Large intestine (tissue), 3 donors: ENCODE measurements at regions not wholly inside any gene's neighbourhood (a gene's known extent, or its start where the extent isn't known, plus 50 kb on each side); places are given as distances from the start of the nearest gene placed in this dataset.

ENCODE experiments used
- DNase-seq, 2 donors: peaks; one replicate each; pipeline versions ENCODE4 v3.0.0 to v3.0.0-alpha.2; 2013
- H3K27ac ChIP-seq: one replicate; pipeline ENCODE4 v1.5.1; 2013; ENCODE audit warnings: low read length
- H3K27me3 ChIP-seq: 2 replicates; pipeline ENCODE4 v1.6.1; 2013; ENCODE audit warnings: low read length; ENCODE audit not compliant: control insufficient read depth, insufficient read depth
- H3K36me3 ChIP-seq: 2 replicates; pipeline ENCODE4 v1.6.1; 2013; ENCODE audit warnings: low read length; ENCODE audit not compliant: control insufficient read depth, insufficient read depth
- H3K4me1 ChIP-seq: one replicate; pipeline ENCODE4 v1.6.1; 2013; ENCODE audit warnings: low read length; ENCODE audit not compliant: control insufficient read depth, insufficient read depth
- H3K4me3 ChIP-seq: one replicate; pipeline ENCODE4 v1.5.1; 2013; ENCODE audit warnings: low read length
- H3K9me3 ChIP-seq: one replicate; pipeline ENCODE4 v1.6.1; 2013; ENCODE audit warnings: mild to moderate bottlenecking, low read depth, low read length, moderate library complexity; ENCODE audit not compliant: control insufficient read depth
- whole genome bisulfite sequencing: methylation state at CpG from one replicate; pipeline ENCODE4 v1.1.5; 2013; ENCODE audit warnings: low lambda C conversion rate; ENCODE audit not compliant: insufficient coverage; 5-methylcytosine and 5-hydroxymethylcytosine counted together

DNA sequence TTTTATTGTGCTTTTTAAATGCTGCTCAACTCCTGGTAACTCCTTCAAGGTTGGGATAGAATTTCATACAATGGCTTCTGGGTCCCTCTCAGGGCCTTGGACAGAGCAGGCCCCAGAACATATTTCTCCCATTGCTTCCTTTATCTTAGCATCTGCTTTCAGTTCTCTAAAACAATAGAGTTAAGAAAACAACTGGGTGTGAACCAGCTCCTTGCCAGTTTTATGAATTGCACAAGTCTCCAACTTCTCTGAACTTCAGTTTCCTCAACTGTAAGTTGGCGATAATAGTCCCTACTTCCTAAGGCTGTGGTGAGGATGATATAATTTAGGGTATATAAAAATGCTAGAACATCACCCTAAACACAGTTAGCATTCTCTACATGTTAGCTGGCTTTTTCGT is 77.0 kb upstream of the INHBA start:
- Histone ChIP-seq H3K27me3 (no peaks in the 10 kb centered on the region), H3K9me3 (no peaks in the 10 kb centered on the region), H3K4me3 (no peak overlapping the region), H3K4me1 (no peaks in the 10 kb centered on the region), H3K36me3 (no peaks in the 10 kb centered on the region), H3K27ac (no peak overlapping the region)
- 88% methylated on average over 1 of the region's 2 CpGs for WGBS
- DNase-seq: no peak

DNA sequence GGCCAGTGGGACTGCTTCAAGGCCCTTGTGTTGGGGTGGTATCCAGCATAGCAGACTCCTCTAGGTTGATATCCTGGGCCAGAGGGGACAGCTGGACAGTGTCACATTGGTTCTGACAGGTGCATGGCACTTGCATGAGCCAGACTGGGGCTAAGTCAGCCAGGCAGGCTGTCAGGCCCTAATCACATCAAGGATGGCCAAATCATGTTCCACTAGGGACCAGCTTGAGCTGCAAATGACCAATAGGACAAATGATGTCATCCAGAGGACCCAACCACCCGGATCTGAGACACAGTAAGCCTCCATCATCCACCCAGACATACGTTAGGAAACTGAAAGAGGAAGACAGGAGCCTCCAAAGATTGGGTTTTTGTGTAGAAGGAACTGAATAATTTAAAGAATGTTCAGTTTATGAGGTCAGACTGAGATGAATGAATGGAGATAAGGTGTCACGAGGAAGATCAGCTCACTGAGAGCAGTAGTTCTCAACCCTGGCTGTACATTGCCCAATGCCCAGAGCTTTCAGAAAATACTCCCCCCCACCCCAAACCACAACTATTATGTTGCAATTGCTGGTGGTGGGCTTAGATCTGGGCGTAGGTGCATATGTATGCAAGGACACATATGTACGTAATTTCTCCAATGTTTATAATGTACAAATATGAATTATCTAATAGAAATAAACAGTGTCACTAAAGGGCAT is 75.2 kb upstream of the INHBA start:
- no CpG with 5 or more reads among the region's 5 CpGs for WGBS
- Histone ChIP-seq H3K4me1 (no peaks in the 10 kb centered on the region), H3K36me3 (no peaks in the 10 kb centered on the region), H3K27me3 (no peaks in the 10 kb centered on the region), H3K27ac (no peak overlapping the region), H3K4me3 (no peak overlapping the region), H3K9me3 (no peaks in the 10 kb centered on the region)
- DNase-seq: no peak

DNA sequence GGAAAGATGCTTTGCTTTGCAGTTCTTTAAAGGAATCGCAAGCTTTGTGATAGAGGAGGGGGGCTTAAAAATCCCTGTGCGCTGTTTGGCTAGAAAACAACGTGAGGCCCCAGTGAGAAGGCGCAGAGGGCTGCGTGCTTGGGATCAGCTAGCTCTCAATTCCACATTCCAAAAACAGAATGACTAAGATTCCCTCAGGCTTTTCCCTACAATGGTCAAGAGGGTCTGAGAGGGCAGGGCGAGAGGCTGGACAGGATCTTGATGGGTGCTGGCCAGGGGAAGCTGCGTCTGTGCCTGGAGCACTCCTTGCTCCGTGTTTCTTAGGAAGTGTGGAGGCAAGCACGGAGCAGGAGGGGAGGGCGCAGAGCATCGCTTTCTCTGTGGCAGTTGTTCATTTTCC is 72.1 kb upstream of the INHBA start:
- no peaks in the 10 kb centered on the region for H3K27me3 ChIP-seq
- DNase-seq: no peak
- 91% methylated on average over 4 of the region's 11 CpGs for WGBS
- H3K36me3 ChIP-seq: no peaks in the 10 kb centered on the region
- H3K4me1 ChIP-seq: no peaks in the 10 kb centered on the region
- H3K4me3 ChIP-seq: no peak overlapping the region
- no peak overlapping the region for H3K27ac ChIP-seq
- H3K9me3 ChIP-seq: no peaks in the 10 kb centered on the region

DNA sequence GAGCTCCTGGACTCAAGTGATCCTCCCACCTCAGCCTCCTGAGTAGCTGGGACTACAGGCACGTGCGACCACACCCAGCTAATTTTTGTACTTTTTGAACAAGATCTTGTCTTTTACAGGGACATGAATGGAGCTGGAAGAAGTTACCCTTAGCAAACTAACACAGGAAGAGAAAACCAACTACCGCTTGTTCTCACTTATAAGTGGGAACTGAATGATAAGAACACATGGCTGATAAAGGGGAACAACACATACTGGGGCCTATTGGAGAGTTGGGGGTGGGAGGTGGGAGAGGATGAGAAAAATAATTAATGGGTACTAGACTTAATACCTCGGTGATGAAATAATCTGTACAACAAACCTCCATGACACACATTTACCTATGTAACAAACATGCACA is 70.9 kb upstream of the INHBA start:
- H3K4me1 ChIP-seq: no peaks in the 10 kb centered on the region
- H3K4me3 ChIP-seq: no peak overlapping the region
- H3K36me3 ChIP-seq: no peaks in the 10 kb centered on the region
- 100% methylated on average over 1 of the region's 4 CpGs for WGBS
- no peak for DNase-seq
- H3K9me3 ChIP-seq: no peaks in the 10 kb centered on the region
- no peak overlapping the region for H3K27ac ChIP-seq
- no peaks in the 10 kb centered on the region for H3K27me3 ChIP-seq

DNA sequence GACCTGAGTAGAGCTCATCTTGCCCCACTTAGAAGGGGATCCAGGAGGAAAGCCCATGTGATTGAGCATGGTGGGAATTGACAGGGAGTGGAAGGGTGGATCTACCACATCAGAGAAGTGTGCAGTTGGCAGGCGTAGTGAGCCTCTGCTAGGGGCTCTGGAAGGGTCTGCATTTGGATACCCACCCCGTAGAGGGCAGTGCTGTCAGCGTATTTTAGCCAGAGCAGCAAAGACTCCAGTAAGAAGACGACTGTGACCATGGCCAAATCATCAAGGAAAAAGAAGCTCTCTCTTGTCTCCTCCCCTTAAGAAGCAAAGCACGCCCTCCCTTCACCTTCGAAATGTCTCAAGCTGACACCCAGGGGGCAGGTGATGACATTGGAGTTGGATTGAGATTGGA is 68.8 kb upstream of the INHBA start:
- Histone ChIP-seq H3K4me3 (no peak overlapping the region), H3K27ac (no peak overlapping the region), H3K27me3 (no peaks in the 10 kb centered on the region), H3K9me3 (no peaks in the 10 kb centered on the region), H3K4me1 (no peaks in the 10 kb centered on the region), H3K36me3 (no peaks in the 10 kb centered on the region)
- no CpG with 5 or more reads among the region's 6 CpGs for WGBS
- no peak for DNase-seq

DNA sequence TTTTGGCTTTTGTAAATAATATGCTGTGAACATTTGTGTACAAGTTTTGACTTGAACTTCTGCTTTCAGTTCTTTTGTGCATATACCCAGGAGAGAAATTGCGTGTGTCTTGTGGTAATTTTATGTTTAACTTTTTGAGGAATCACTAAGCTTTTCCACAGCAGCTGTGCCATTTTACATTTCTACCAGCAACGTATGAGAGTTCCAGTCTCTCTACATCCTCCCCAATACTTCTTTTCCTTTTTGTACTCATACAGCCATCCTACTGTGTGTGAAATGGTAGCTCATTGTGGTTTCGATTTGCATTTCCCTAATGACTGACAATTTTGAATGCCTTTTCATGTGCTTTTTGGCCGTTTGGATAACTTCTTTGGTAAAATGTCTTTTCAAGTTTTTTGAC is 66.3 kb upstream of the INHBA start:
- no peaks in the 10 kb centered on the region for H3K9me3 ChIP-seq
- H3K27me3 ChIP-seq: no peaks in the 10 kb centered on the region
- DNase-seq: no peak
- H3K4me1 ChIP-seq: no peaks in the 10 kb centered on the region
- H3K4me3 ChIP-seq: no peak overlapping the region
- no peak overlapping the region for H3K27ac ChIP-seq
- 92% methylated on average over 2 of the region's 4 CpGs for WGBS
- H3K36me3 ChIP-seq: no peaks in the 10 kb centered on the region

DNA sequence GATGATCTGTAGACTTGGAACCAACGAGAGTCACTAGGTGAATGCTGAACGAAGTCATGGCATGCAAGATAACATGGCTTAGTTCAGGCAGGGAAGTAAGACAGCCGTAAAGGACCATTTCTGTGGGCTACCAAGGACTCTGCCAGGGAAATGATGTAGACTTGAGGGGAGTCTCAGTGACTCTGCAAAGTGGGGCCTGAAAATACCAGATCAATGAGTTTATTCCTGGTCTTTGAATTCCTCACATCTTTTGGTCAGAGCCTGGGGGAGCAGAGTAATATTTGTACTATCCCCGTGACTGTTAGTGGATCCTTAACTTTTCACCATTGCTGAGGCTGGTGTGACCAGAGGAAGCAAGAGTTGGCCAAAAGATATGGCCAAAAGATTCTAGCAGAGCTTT is 60.7 kb upstream of the INHBA start:
- DNase-seq: no peak
- Histone ChIP-seq H3K4me3 (no peak overlapping the region), H3K27me3 (no peaks in the 10 kb centered on the region), H3K4me1 (no peaks in the 10 kb centered on the region), H3K27ac (no peak overlapping the region), H3K36me3 (no peaks in the 10 kb centered on the region), H3K9me3 (no peaks in the 10 kb centered on the region)
- 89% methylated on average over 3 of the region's 4 CpGs for WGBS

DNA sequence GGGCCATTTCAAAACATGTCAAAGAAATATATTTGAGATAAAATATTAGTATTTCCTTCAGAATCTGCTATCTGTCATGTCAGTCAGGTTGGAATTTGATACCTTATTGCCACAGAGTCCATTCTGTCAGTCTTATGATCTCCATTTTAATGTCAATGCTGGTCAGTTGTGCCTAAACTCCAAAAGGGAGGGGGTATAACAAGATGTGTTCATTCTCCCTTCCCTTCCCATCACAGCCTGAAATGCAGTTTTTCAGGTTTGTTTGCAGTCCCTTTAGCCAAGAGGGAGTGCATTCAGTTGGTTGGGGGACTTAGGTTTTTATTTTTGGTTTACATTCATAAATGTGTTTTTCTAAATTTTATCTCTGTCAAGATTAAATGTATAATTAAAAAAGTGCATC is 59.8 kb upstream of the INHBA start:
- H3K4me1 ChIP-seq: no peaks in the 10 kb centered on the region
- DNase-seq: no peak
- no peak overlapping the region for H3K4me3 ChIP-seq
- H3K36me3 ChIP-seq: no peaks in the 10 kb centered on the region
- no peaks in the 10 kb centered on the region for H3K9me3 ChIP-seq
- no peak overlapping the region for H3K27ac ChIP-seq
- H3K27me3 ChIP-seq: no peaks in the 10 kb centered on the region

DNA sequence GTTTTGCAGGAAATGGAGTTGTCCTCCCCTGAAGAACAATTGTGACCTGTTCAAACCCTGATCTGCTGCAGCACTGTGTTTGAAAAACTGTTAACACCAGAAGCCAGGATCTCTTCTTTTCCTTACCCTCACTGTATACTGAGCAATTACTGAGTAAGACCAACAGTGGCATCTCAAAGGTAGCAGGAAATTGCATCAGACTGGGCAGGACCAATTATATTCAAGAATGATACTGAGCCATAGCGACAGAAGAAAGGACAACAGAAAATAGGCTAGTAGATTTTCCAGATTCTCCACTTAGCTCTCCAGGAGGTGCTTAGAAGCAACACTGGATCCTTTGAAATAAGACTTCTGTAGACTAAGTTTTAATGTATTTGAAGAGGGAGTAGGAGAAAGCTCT is 57.4 kb upstream of the INHBA start:
- H3K9me3 ChIP-seq: no peaks in the 10 kb centered on the region
- H3K36me3 ChIP-seq: no peaks in the 10 kb centered on the region
- no peak overlapping the region for H3K27ac ChIP-seq
- WGBS: no CpG with 5 or more reads among the region's 1 CpG
- DNase-seq: no peak
- H3K4me3 ChIP-seq: no peak overlapping the region
- H3K4me1 ChIP-seq: no peaks in the 10 kb centered on the region
- no peaks in the 10 kb centered on the region for H3K27me3 ChIP-seq

DNA sequence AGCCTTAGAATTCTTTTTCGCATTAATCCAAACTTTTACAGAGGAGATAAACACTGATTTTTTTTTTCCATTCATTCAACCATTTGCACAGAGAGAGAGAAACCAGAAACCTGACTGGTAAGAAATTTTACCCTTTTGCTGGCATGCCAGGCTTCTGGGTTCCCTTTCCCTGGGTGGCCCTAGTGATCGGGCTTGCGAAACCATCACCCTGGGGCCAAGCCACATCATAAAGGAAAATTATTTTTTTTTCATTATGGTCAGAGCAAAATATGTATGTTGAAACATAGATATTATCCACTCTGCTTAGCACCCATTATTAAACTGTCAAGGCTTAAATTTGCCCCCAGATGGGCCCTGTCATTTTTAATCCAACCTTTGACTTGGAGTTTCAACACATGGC is 55.4 kb upstream of the INHBA start:
- Histone ChIP-seq H3K9me3 (no peaks in the 10 kb centered on the region), H3K4me3 (no peak overlapping the region), H3K36me3 (no peaks in the 10 kb centered on the region), H3K27ac (no peak overlapping the region), H3K4me1 (no peaks in the 10 kb centered on the region), H3K27me3 (no peaks in the 10 kb centered on the region)
- 100% methylated on average over 2 of the region's 3 CpGs for WGBS
- DNase-seq: no peak

DNA sequence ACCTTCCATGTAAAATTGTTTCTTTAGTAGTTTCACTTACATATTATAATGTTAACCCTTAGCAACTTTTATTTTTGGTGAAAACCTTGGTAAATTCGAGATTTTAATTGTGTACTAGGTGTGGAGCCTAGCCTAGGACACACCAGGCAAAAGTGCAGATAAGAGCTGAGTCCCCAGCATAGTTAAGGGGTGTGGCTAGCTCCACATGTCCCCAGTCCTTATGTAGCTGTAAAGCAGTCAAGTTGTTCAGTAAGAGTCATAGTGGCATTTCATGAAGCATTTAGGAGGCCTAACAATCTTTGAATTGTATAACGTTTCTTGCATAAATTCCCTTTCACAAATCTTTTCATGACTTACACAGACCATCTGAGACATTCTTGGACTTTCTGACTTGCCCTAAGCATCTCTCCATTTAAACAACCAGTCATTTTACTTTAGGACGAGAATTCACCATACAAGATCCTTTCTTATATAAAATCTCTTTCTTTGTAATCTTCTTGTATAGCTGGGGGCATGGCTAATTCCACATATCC is 53.8 kb upstream of the INHBA start:
- Histone ChIP-seq H3K4me1 (no peaks in the 10 kb centered on the region), H3K4me3 (no peak overlapping the region), H3K27me3 (no peaks in the 10 kb centered on the region), H3K9me3 (no peaks in the 10 kb centered on the region), H3K27ac (no peak overlapping the region), H3K36me3 (no peaks in the 10 kb centered on the region)
- DNase-seq: no peak
- WGBS: no CpG with 5 or more reads among the region's 3 CpGs
